HL-60 (cell line): ENCODE measurements at regions not wholly inside any gene's neighbourhood (a gene's known extent, or its start where the extent isn't known, plus 50 kb on each side); places are given as distances from the start of the nearest gene placed in this dataset.

Source experiments
- CTCF ChIP-seq: IDR thresholded peaks from one replicate; pipeline ENCODE4 v1.5.1; 2011; ENCODE audit warnings: low read length, control low read depth, inconsistent platforms; ENCODE audit not compliant: insufficient read depth
- POLR2AphosphoS5 ChIP-seq: IDR thresholded peaks from 2 replicates; pipeline ENCODE4 v1.6.1; 2012; ENCODE audit warnings: low read depth
- REST ChIP-seq: IDR thresholded peaks from 2 replicates; pipeline ENCODE4 v1.6.1; 2012; ENCODE audit warnings: low read depth; ENCODE audit not compliant: insufficient replicate concordance

- TF ChIP-seq POLR2AphosphoS5 (no peak), CTCF (no peak), REST (no peak)
Observed at GRCh38 chrX:26606971-26607370, 391.0 kb downstream of the MAGEB5 start.
